M059J (cell line): ENCODE measurements at regions not wholly inside any gene's neighbourhood (a gene's known extent, or its start where the extent isn't known, plus 50 kb on each side); places are given as distances from the start of the nearest gene placed in this dataset.
"Not testable (repeated sequence)": the region's sequence is repeated elsewhere in the genome, so short reads cannot be mapped to it uniquely, and the experiment has no call there.

Source experiments
- DNase-seq: peaks from one replicate; pipeline ENCODE4 v3.0.0-alpha.2; 2012; ENCODE audit warnings: low read depth

GRCh38 chr9:38518826-38519225 lies 94.6 kb upstream of the IGFBPL1 start:
- DNase-seq = no peak

DNA sequence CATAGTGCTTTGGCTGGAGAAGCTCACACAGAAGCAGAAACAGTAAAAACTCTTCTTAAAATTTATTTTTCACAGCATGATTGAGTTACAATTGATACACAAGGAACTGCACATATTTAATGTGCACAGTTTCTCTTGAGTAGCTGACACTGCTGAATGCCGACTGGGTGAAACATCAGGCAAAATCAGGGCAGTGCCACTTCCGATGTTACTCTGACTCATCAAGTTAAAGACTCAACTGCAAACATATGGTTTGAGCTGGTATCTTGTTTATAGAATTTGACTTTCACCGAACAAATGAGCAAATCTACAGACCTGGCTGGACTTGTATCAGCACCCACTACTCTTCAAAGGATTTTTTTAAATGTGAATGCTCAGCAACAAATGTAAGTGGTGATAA lies 92.0 kb upstream of the IGFBPL1 start:
- DNase-seq = peak; percentile 80

DNA sequence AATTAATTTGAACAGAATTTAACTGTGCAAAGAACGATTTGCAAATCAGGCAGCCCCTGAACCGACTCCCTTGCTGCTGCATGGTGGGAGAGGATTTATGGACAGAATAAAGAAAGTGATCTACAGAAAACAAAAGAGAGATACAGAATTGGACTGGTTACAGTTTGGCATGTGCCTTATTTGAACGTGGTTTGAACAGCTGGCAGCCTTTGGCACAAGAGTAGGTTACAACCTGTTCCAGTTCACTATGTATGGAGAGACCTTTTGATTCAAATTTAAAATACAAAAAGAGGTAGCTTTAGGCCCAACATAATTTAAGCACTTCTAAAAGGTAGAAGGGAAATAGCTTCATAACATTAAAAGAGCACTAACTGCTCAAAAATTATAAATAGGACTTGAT lies 90.8 kb upstream of the IGFBPL1 start:
- not testable (repeated sequence) for DNase-seq

DNA sequence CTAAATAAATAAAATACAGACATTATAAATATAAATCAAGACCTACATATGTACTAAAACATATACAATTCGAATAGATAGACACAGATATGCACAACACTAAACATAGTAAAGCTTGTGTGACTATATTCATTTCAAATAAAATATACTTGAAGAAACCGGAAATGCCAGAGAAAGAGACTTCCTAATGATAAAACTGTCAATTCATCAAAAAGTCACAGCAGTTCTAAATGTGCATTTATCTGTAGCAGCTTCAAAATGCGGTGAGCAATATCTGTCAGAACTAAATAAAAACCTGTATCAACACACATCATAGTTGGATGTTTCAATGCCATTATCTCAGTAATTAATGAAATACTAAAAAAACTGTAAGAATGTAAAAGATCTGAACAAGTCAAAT lies 86.1 kb upstream of the IGFBPL1 start:
- DNase-seq = not testable (repeated sequence)

GRCh38 chr9:38507587-38507986 lies 83.3 kb upstream of the IGFBPL1 start:
- DNase-seq = no peak

DNA sequence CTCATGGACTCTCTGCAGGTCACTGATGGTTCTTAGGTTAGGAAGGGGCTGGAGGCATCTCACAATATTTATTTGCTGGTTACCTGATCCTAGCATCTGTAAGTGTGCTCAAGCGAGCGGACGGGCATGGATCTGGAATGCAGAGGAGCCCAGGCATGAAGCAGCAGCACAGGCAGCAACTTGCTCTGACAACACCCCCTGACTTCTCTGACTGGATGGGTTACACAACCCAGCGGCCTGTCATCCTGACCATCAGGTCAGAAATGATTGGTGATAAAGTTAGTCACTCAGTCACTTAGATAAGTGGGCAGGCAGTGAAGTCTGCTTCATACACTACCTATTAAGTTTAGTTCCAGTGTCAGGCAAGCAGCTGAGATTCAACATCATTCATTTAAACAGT lies 75.9 kb upstream of the IGFBPL1 start:
- peak; percentile 45 for DNase-seq

GRCh38 chr9:38498551-38498950 lies 74.3 kb upstream of the IGFBPL1 start:
- DNase-seq = not testable (repeated sequence)

- no peak for DNase-seq
These were observed 64.8 kb upstream of the IGFBPL1 start for GRCh38 chr9:38489057-38489456.

DNA sequence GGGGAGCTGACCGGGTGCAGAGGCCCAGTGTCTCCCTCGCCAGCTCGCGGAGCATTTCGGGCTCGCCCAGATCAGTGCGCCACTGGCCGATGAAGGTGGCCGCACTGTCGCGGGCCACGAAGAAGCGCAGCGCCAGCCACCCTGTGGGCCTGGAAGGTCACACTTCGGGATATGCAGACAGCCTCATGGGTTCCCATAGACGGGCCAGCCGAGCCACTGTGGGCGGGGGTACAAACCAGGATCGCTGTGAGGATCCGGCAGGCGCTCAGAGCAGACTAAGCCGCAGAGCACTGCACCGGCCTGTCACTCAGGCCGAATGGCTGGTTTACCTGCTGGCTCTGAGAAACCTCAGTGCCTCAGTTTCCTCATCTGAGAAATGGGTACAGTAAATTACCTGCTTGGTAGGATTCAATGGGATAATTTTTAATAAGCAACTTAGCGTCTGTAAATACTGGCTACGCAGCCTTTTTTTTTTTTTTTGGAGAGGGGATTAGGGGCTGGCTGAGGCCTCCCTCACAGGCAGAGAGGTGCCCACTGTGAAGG lies 64.0 kb upstream of the IGFBPL1 start:
- DNase-seq = no peak

DNA sequence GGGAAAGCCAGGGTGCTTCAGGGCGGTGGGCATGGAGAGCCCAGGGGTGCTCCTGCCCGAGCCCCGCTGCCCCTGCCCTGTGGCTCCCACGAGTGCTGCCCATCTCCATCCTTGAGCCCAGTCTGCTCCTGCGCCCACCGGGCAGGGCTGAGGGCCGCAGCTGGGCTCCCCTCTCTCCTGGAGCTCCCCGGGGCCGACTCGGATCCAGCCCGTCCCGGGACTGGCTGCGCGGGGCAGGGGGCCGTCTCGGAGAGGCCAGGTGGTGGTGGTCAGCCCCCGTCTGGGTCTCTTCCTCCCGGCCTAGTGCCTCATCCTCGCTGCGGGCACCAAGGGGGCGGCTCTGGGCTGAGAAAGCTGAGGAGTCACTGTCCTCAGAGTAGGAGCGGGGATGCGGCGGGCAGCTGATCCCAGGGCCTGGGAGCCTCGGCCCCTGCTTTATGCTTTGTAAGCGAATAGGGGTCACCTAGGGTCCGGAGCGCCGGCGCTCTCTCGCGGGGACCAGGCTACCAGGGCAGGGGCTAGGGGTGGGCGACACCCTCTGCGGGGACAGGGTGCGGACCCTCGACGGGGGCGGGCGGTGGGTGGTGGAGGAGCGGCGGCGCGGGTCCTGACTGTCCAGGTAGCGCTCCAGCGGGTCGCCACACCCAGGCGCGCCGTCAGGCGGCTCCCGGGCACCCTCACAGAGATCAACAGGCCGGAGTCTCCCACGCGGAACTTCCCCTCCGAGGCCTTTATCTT lies 63.3 kb upstream of the IGFBPL1 start:
- not testable (repeated sequence) for DNase-seq

- DNase-seq = no peak
These were observed 62.6 kb upstream of the IGFBPL1 start for GRCh38 chr9:38486837-38487236.

GRCh38 chr9:38486056-38486615 lies 61.9 kb upstream of the IGFBPL1 start:
- no peak for DNase-seq

DNA sequence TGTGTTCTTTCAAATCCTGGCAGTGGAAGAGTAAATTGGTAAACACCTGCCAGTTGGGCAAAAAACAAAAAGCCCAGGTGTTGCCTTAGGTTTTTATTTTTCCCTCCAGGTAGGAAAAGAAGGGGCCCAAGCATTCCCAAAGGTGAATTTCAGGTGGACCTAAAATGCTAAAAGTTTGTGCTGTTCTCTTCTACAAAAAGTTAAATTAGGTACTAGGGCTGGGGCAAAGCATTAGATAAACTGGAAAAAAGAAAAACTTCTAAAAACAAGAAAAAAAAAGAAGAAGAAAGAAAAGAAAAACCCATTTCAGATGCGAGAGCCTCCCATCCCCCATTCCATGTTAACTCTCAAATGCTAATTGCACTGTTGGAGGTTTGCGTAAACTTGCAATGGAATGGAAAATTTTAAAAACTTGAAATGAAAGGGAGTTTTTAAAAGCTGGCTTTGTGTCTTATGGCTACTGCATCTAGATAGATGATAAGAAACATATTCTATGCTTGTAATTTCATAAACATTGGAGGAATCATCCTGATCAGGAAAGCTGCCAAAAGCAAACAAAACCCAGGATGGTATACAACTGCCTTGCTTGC lies 59.9 kb upstream of the IGFBPL1 start:
- DNase-seq = not testable (repeated sequence)

GRCh38 chr9:38482918-38483592 lies 58.8 kb upstream of the IGFBPL1 start:
- DNase-seq = peak; percentile 19

GRCh38 chr9:38478211-38478610 lies 54.0 kb upstream of the IGFBPL1 start:
- no peak for DNase-seq

GRCh38 chr9:38474476-38474875 lies 50.2 kb upstream of the IGFBPL1 start:
- DNase-seq = not testable (repeated sequence)
